Esophagus muscularis mucosa (tissue), 4 donors: ENCODE measurements at regions not wholly inside any gene's neighbourhood (a gene's known extent, or its start where the extent isn't known, plus 50 kb on each side); places are given as distances from the start of the nearest gene placed in this dataset.

Experiments used
- EP300 ChIP-seq: sonication (generic); formaldehyde crosslinking; IDR thresholded peaks from one replicate; pipeline ENCODE4 v1.6.1; 2017; ENCODE audit warnings: antibody characterized with exemption
- POLR2A ChIP-seq: fragments of 450-650 bp; IDR thresholded peaks from one replicate; pipeline ENCODE4 v1.6.1; 2017; ENCODE audit warnings: antibody characterized with exemption, moderate library complexity, mild to moderate bottlenecking, low read depth
- POLR2AphosphoS5 ChIP-seq, 2 donors: sonication (generic); formaldehyde crosslinking; IDR thresholded peaks; one replicate each; pipeline ENCODE4 v1.6.1; 2017; ENCODE audit warnings: antibody characterized with exemption in 2 of 2
- TF ChIP-seq, protein P1 (sequence below), 3 experiments: fragments of 200-600 bp in 2 of 3; fragments of 450-650 bp in 1 of 3; sonication (generic) in 2 of 3; IDR thresholded peaks; one replicate each; pipeline ENCODE4 v1.5.1; 2017 to 2019; ENCODE audit warnings: antibody characterized with exemption in 3 of 3, mild to moderate bottlenecking in 2 of 3, moderate library complexity in 1 of 3

DNA sequence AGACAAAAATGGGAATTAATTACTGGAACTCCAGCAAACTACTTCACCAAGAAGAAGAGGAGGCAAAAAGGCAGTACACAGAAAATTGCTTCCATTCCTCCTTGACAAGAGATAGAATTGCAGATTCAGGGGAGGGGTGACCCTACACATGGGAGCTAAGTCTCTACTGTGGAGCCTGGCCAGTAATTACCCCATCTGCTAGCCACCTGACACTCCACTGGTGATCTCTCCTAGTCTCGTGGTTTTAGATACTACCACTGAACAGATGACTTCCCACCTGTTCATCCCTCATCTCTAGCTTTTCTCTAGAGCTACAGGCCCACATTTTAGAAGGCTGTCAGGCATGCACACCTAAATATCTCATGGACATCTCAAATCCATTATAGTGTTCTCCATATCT lies 224.3 kb upstream of the NR2F2 start:
- TF ChIP-seq, protein P1, sequence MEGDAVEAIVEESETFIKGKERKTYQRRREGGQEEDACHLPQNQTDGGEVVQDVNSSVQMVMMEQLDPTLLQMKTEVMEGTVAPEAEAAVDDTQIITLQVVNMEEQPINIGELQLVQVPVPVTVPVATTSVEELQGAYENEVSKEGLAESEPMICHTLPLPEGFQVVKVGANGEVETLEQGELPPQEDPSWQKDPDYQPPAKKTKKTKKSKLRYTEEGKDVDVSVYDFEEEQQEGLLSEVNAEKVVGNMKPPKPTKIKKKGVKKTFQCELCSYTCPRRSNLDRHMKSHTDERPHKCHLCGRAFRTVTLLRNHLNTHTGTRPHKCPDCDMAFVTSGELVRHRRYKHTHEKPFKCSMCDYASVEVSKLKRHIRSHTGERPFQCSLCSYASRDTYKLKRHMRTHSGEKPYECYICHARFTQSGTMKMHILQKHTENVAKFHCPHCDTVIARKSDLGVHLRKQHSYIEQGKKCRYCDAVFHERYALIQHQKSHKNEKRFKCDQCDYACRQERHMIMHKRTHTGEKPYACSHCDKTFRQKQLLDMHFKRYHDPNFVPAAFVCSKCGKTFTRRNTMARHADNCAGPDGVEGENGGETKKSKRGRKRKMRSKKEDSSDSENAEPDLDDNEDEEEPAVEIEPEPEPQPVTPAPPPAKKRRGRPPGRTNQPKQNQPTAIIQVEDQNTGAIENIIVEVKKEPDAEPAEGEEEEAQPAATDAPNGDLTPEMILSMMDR (IDR thresholded peaks at IDR 0.05): no peak
- no peak for TF ChIP-seq EP300
- TF ChIP-seq POLR2A: no peak
- no peak for TF ChIP-seq POLR2AphosphoS5 (IDR thresholded peaks at IDR 0.05)
